DOHH2 (cell line): ENCODE measurements at regions not wholly inside any gene's neighbourhood (a gene's known extent, or its start where the extent isn't known, plus 50 kb on each side); places are given as distances from the start of the nearest gene placed in this dataset.

Source experiments
- H3F3A ChIP-seq: fragments of 200-600 bp; sonication (generic), shearing (Covaris generic); 2 replicates; pipeline ENCODE4 v1.6.0; 2016; ENCODE audit warnings: antibody characterized with exemption, mild to moderate bottlenecking; ENCODE audit not compliant: control insufficient read depth, insufficient read depth
- H3K27ac ChIP-seq: fragments of 200-600 bp; sonication (generic); 2 replicates; pipeline ENCODE4 v1.5.1; 2014; ENCODE audit warnings: low read depth, mild to moderate bottlenecking, low read length, moderate library complexity
- H3K27me3 ChIP-seq: fragments of 200-600 bp; sonication (generic); 2 replicates; pipeline ENCODE4 v1.6.1; 2014; ENCODE audit warnings: mild to moderate bottlenecking, low read length, mixed read lengths; ENCODE audit not compliant: control insufficient read depth
- H3K36me3 ChIP-seq: fragments of 200-600 bp; sonication (generic); 2 replicates; pipeline ENCODE4 v1.6.1; 2014; ENCODE audit warnings: mild to moderate bottlenecking, low read length, moderate library complexity, mixed read lengths; ENCODE audit not compliant: control insufficient read depth
- H3K4me1 ChIP-seq: fragments of 200-600 bp; sonication (generic); 2 replicates; pipeline ENCODE4 v1.6.1; 2014; ENCODE audit warnings: mild to moderate bottlenecking, low read length, mixed read lengths; ENCODE audit not compliant: control insufficient read depth
- H3K4me2 ChIP-seq: fragments of 200-600 bp; sonication (generic); 2 replicates; pipeline ENCODE4 v1.6.0; 2014; ENCODE audit warnings: mild to moderate bottlenecking, low read length, moderate library complexity
- H3K4me3 ChIP-seq: fragments of 200-600 bp; sonication (generic); 2 replicates; pipeline ENCODE4 v1.5.1; 2014; ENCODE audit warnings: mild to moderate bottlenecking, low read length, mixed read lengths
- H3K79me2 ChIP-seq: fragments of 200-600 bp; sonication (generic); 2 replicates; pipeline ENCODE4 v1.6.1; 2014; ENCODE audit warnings: mild to moderate bottlenecking, low read length, mixed read lengths; ENCODE audit not compliant: control insufficient read depth
- H3K9me2 ChIP-seq: fragments of 200-600 bp; sonication (generic); replicated peaks from 2 replicates; pipeline ENCODE4 v1.6.1; 2014; ENCODE audit warnings: mild to moderate bottlenecking, low read length, mixed read lengths; ENCODE audit not compliant: control insufficient read depth
- H3K9me3 ChIP-seq: fragments of 200-600 bp; sonication (generic); 2 replicates; pipeline ENCODE4 v1.6.1; 2014; ENCODE audit warnings: antibody characterized with exemption, low read length, mixed read lengths; ENCODE audit not compliant: control insufficient read depth, insufficient read depth
- H4K20me1 ChIP-seq: fragments of 200-600 bp; sonication (generic); 2 replicates; pipeline ENCODE4 v1.6.0; 2014; ENCODE audit warnings: low read depth, mild to moderate bottlenecking, antibody characterized with exemption, low read length, moderate library complexity; ENCODE audit not compliant: control insufficient read depth, insufficient read depth
- EZH2phosphoT487 ChIP-seq: fragments of 200-600 bp; sonication (generic); IDR thresholded peaks from 2 replicates; pipeline ENCODE4 v1.6.1; 2017; ENCODE audit warnings: borderline replicate concordance, mild to moderate bottlenecking, antibody characterized with exemption, low read length, moderate library complexity, mixed read lengths
- TF ChIP-seq, protein P1 (sequence below): fragments of 200-600 bp; sonication (generic); IDR thresholded peaks from one replicate; pipeline ENCODE4 v1.5.1; 2014; ENCODE audit warnings: antibody characterized with exemption, mild to moderate bottlenecking, low read depth, low read length; ENCODE audit not compliant: poor library complexity, severe bottlenecking

DNA sequence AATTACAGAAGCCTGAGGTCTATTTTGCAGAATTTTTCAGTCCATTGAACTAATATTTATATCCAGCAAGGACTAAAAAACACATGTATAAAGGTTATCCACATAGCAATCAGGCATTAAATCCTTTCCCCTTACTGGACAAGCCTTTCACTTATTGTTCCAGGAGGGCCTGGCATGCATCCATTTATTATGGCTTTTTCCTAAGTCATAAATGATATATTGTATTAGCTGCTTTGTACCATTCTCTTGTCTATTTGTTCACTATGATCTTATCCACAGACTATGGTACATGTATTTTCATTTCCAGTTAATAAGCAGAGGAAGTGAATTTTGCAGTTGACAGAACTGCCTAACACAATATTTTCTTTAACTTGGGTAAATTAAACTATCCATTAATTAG lies 105.4 kb upstream of the ANK2 start:
- H3K9me3 ChIP-seq, result no peaks in the 10 kb centered on the region
- H3K36me3 ChIP-seq, result no peaks in the 10 kb centered on the region
- H3F3A ChIP-seq, result no peaks in the 10 kb centered on the region
- no peaks in the 10 kb centered on the region for H4K20me1 ChIP-seq
- H3K4me1 ChIP-seq, result no peaks in the 10 kb centered on the region
- H3K27ac ChIP-seq, result no peak overlapping the region
- TF ChIP-seq, protein P1, sequence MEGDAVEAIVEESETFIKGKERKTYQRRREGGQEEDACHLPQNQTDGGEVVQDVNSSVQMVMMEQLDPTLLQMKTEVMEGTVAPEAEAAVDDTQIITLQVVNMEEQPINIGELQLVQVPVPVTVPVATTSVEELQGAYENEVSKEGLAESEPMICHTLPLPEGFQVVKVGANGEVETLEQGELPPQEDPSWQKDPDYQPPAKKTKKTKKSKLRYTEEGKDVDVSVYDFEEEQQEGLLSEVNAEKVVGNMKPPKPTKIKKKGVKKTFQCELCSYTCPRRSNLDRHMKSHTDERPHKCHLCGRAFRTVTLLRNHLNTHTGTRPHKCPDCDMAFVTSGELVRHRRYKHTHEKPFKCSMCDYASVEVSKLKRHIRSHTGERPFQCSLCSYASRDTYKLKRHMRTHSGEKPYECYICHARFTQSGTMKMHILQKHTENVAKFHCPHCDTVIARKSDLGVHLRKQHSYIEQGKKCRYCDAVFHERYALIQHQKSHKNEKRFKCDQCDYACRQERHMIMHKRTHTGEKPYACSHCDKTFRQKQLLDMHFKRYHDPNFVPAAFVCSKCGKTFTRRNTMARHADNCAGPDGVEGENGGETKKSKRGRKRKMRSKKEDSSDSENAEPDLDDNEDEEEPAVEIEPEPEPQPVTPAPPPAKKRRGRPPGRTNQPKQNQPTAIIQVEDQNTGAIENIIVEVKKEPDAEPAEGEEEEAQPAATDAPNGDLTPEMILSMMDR, result no peak
- no peak for TF ChIP-seq EZH2phosphoT487
- H3K9me2 ChIP-seq, result no peaks in the 10 kb centered on the region
- no peak overlapping the region for H3K4me3 ChIP-seq
- no peak overlapping the region for H3K4me2 ChIP-seq
- no peaks in the 10 kb centered on the region for H3K79me2 ChIP-seq
- H3K27me3 ChIP-seq, result peaks cover 14% of the 10 kb centered on the region

DNA sequence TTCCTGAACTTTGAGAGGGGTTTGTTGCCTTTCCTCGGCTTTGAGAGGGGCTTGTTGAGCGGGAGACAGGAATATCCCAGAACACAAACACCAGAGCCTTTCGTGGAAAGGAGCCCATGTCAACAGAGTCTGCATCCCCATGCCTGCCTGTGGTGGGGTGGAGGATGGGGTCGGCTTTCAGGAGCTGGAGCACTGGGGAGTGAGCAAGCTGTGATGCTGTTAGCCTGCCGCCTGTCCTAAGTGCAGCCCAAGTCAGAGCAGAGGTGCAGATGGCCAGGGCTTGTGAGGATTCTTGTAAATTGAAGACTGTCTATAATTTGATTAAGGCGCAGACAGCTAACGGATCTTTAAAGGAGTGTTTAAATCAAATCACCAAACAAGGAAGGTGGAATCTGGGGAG lies 103.3 kb upstream of the ANK2 start:
- no peak for TF ChIP-seq EZH2phosphoT487
- TF ChIP-seq, protein P1, result no peak
- Histone ChIP-seq H3K4me2 (no peak overlapping the region), H4K20me1 (no peaks in the 10 kb centered on the region), H3F3A (no peaks in the 10 kb centered on the region), H3K4me1 (no peaks in the 10 kb centered on the region), H3K79me2 (no peaks in the 10 kb centered on the region), H3K9me3 (no peaks in the 10 kb centered on the region), H3K9me2 (no peaks in the 10 kb centered on the region), H3K36me3 (no peaks in the 10 kb centered on the region), H3K27me3 (peaks cover 12% of the 10 kb centered on the region), H3K27ac (no peak overlapping the region), H3K4me3 (no peak overlapping the region)

DNA sequence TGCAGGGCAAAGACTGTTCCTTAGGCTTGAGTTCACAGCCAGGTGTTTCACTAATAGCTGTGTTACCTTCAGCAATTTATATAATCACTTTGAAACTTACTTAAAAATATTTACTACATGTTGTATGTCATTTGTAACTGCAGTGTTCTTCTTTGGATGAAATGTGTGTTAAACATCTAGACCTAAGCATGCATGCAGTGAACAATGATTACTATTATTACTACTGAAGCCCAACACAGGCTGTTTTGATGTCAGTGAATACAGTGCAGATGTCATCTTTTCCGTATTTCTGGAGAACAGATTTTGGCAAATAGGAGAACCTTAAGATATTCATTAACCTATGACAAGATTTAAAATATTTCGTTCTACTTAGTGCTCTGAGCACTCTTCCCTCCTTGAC lies 101.8 kb upstream of the ANK2 start:
- Histone ChIP-seq H4K20me1 (no peaks in the 10 kb centered on the region), H3K4me2 (no peak overlapping the region), H3K36me3 (no peaks in the 10 kb centered on the region), H3F3A (no peaks in the 10 kb centered on the region), H3K79me2 (no peaks in the 10 kb centered on the region), H3K9me3 (no peaks in the 10 kb centered on the region), H3K27ac (no peak overlapping the region), H3K4me3 (no peak overlapping the region), H3K27me3 (peaks cover 14% of the 10 kb centered on the region), H3K4me1 (no peaks in the 10 kb centered on the region), H3K9me2 (no peaks in the 10 kb centered on the region)
- TF ChIP-seq, protein P1, result no peak
- TF ChIP-seq EZH2phosphoT487, result no peak
